ENCODE measurements at regions not wholly inside any gene's neighbourhood (a gene's known extent, or its start where the extent isn't known, plus 50 kb on each side); places are given as distances from the start of the nearest gene placed in this dataset.

GRCh38 chr2:192253692-192254091, 59.0 kb upstream of the TMEFF2 start:
- DNase-seq = no peak

GRCh38 chr2:192250961-192251360, 56.2 kb upstream of the TMEFF2 start:
- DNase-seq = no peak

GRCh38 chr2:192247456-192247855, 52.7 kb upstream of the TMEFF2 start:
- no peak for DNase-seq

GRCh38 chr2:192246297-192246696, 51.6 kb upstream of the TMEFF2 start:
- DNase-seq = no peak

GRCh38 chr2:192245329-192245728, 50.6 kb upstream of the TMEFF2 start:
- DNase-seq = no peak

Measured in DMS 273 treated with DMSO at 0.1 percent for 48 hours (cell line).